HUES6 (cell line): ENCODE measurements at regions not wholly inside any gene's neighbourhood (a gene's known extent, or its start where the extent isn't known, plus 50 kb on each side); places are given as distances from the start of the nearest gene placed in this dataset.

Source experiments
- H3K27ac ChIP-seq: 2 replicates; pipeline ENCODE4 v1.7.0; 2013; ENCODE audit warnings: low read depth, mild to moderate bottlenecking, low read length, inconsistent platforms
- H3K27me3 ChIP-seq: 2 replicates; pipeline ENCODE4 v1.6.1; 2013; ENCODE audit warnings: low read length; ENCODE audit not compliant: control insufficient read depth, insufficient read depth
- H3K36me3 ChIP-seq: 2 replicates; pipeline ENCODE4 v1.6.1; 2013; ENCODE audit warnings: low read length; ENCODE audit not compliant: control insufficient read depth, insufficient read depth
- H3K4me1 ChIP-seq: 2 replicates; pipeline ENCODE4 v1.6.1; 2013; ENCODE audit warnings: low read length; ENCODE audit not compliant: control insufficient read depth, insufficient read depth
- H3K4me3 ChIP-seq: 2 replicates; pipeline ENCODE4 v1.5.1; 2013; ENCODE audit warnings: low read depth, low read length
- H3K9ac ChIP-seq: one replicate; pipeline ENCODE4 v1.6.1; 2013; ENCODE audit warnings: mild to moderate bottlenecking, low read length
- H3K9me3 ChIP-seq: 2 replicates; pipeline ENCODE4 v1.6.1; 2013; ENCODE audit warnings: low read depth, low read length; ENCODE audit not compliant: control insufficient read depth, insufficient read depth

- H3K36me3 ChIP-seq, result no peaks in the 10 kb centered on the region
- H3K27me3 ChIP-seq, result no peaks in the 10 kb centered on the region
These were observed 316.4 kb downstream of the DSEL start for GRCh38 chr18:67199993-67200617.

GRCh38 chr18:67194886-67195285, 321.6 kb downstream of the DSEL start:
- no peaks in the 10 kb centered on the region for H3K36me3 ChIP-seq
- no peaks in the 10 kb centered on the region for H3K4me1 ChIP-seq
- no peaks in the 10 kb centered on the region for H3K27me3 ChIP-seq
- no peak overlapping the region for H3K4me3 ChIP-seq
- no peak overlapping the region for H3K27ac ChIP-seq
- H3K9me3 ChIP-seq, result no peaks in the 10 kb centered on the region
- H3K9ac ChIP-seq, result no peak overlapping the region

More at GRCh38 chr18:67199993-67200617, 316.4 kb downstream of the DSEL start:
- Histone ChIP-seq H3K4me3 (no peak overlapping the region), H3K27ac (no peak overlapping the region), H3K9me3 (no peaks in the 10 kb centered on the region), H3K4me1 (no peaks in the 10 kb centered on the region; the same call in 1 of the 2 replicates), H3K9ac (no peak overlapping the region)

DNA sequence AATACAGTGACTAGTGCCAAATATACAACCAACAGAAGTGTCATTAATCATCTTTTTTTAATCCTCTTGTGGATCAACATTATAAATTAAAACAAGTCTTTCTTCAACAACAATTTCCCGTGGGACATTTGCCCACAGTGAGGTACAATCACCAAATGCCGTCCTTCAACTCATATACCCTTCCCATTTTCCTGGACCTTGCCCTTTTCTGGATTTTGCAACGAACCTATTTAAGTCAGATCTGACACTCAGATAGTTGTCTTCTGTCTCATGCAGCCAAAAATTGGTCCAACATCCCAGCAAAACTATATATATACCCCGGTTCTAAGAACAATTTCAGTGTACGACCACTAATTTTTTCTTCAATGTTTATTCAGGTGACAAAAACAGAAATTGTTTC, 324.0 kb downstream of the DSEL start:
- Histone ChIP-seq H3K27me3 (no peaks in the 10 kb centered on the region), H3K4me1 (no peaks in the 10 kb centered on the region), H3K27ac (no peak overlapping the region), H3K9ac (no peak overlapping the region), H3K36me3 (no peaks in the 10 kb centered on the region), H3K9me3 (no peaks in the 10 kb centered on the region), H3K4me3 (no peak overlapping the region)

GRCh38 chr18:67183398-67183797, 333.1 kb downstream of the DSEL start:
- no peak overlapping the region for H3K27ac ChIP-seq
- no peak overlapping the region for H3K9ac ChIP-seq
- H3K4me1 ChIP-seq, result peaks cover 6% of the 10 kb centered on the region; the same call in 1 of the 2 replicates
- no peak overlapping the region for H3K4me3 ChIP-seq
- H3K36me3 ChIP-seq, result no peaks in the 10 kb centered on the region
- H3K9me3 ChIP-seq, result no peaks in the 10 kb centered on the region
- no peaks in the 10 kb centered on the region for H3K27me3 ChIP-seq

DNA sequence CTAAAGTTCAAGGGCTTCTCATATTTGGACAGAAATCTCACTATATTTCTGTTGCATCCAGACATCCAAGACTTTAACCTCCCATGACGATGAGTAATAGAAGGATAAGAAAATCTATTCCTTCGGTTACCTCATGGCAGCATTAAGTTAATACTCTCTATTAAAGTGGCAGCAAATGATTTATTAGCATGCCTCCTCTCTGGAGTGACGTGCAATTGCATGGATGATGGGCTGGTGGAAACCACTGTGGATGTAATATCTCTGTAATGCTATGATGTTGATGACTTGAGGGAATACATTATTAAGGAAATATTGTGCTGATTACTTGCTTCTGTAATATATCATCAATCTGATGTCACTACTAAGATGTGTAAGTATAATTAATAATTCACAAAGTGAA, 336.8 kb downstream of the DSEL start:
- H3K27me3 ChIP-seq, result no peaks in the 10 kb centered on the region
- H3K9me3 ChIP-seq, result no peaks in the 10 kb centered on the region
- peaks cover 6% of the 10 kb centered on the region; the same call in 1 of the 2 replicates for H3K4me1 ChIP-seq
- no peak overlapping the region for H3K9ac ChIP-seq
- H3K36me3 ChIP-seq, result no peaks in the 10 kb centered on the region
- H3K27ac ChIP-seq, result no peak overlapping the region
- H3K4me3 ChIP-seq, result no peak overlapping the region

GRCh38 chr18:67159662-67160061, 356.9 kb downstream of the DSEL start:
- no peak overlapping the region for H3K9ac ChIP-seq
- H3K4me1 ChIP-seq, result peaks cover 13% of the 10 kb centered on the region
- H3K4me3 ChIP-seq, result no peak overlapping the region
- H3K9me3 ChIP-seq, result 0 out of 2 replicates have a peak, but pooled peaks cover 3% of the 10 kb centered on the region
- no peak overlapping the region for H3K27ac ChIP-seq
- no peaks in the 10 kb centered on the region for H3K27me3 ChIP-seq
- no peaks in the 10 kb centered on the region for H3K36me3 ChIP-seq

- Histone ChIP-seq H3K9me3 (0 out of 2 replicates have a peak, but pooled peaks cover 3% of the 10 kb centered on the region), H3K36me3 (no peaks in the 10 kb centered on the region), H3K27me3 (no peaks in the 10 kb centered on the region), H3K9ac (no peak overlapping the region), H3K4me1 (peaks cover 13% of the 10 kb centered on the region), H3K4me3 (no peak overlapping the region), H3K27ac (no peak overlapping the region)
These were observed 361.5 kb downstream of the DSEL start for GRCh38 chr18:67154979-67155378.

- no peaks in the 10 kb centered on the region for H3K9me3 ChIP-seq
- H3K27me3 ChIP-seq, result no peaks in the 10 kb centered on the region
- no peaks in the 10 kb centered on the region for H3K36me3 ChIP-seq
These were observed 365.2 kb downstream of the DSEL start for GRCh38 chr18:67151366-67151765.

DNA sequence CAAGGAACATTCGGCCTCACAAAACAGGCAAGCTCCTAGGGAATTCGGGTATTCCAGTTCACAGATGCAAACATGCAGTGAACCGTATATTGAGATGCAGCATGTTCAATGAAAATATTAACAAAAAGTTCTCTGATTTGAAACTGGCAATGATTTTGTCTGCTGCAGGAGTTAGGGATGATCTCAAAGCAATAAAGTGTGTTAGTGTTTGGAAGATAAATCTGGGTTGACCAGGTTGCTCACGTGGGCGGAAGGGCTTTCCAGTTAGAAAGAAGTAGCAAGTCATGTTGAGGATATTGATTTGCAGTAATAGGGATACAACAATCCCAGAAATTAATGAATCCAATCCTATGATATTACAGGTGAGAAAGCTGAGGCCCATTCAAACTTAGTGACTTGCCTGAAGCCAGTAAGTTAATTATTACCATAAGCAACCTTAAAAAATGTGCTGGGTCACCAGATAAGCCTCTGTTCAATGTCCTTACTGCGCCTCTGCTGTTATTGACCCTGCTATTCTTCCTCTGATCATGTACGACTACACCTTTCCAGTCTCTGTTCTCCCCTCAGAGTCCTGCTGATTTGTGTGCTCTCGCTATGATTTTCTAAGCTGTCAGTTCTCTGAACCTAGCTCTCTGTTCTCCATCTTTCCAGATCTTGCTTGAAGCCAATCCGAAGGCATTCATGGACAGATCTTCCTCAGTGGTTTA, 370.8 kb downstream of the DSEL start:
- Histone ChIP-seq H3K4me1 (no peaks in the 10 kb centered on the region), H3K9ac (no peak overlapping the region), H3K27ac (no peak overlapping the region), H3K9me3 (no peaks in the 10 kb centered on the region), H3K27me3 (no peaks in the 10 kb centered on the region), H3K4me3 (no peak overlapping the region), H3K36me3 (no peaks in the 10 kb centered on the region)

More at GRCh38 chr18:67151366-67151765, 365.2 kb downstream of the DSEL start:
- H3K4me1 ChIP-seq, result peaks cover 13% of the 10 kb centered on the region
- H3K9ac ChIP-seq, result no peak overlapping the region
- H3K27ac ChIP-seq, result no peak overlapping the region
- no peak overlapping the region for H3K4me3 ChIP-seq

- Histone ChIP-seq H3K27me3 (no peaks in the 10 kb centered on the region), H3K4me3 (no peak overlapping the region), H3K36me3 (no peaks in the 10 kb centered on the region), H3K27ac (no peak overlapping the region), H3K9ac (no peak overlapping the region), H3K9me3 (no peaks in the 10 kb centered on the region), H3K4me1 (no peaks in the 10 kb centered on the region)
These were observed 372.2 kb downstream of the DSEL start for GRCh38 chr18:67144329-67144728.

DNA sequence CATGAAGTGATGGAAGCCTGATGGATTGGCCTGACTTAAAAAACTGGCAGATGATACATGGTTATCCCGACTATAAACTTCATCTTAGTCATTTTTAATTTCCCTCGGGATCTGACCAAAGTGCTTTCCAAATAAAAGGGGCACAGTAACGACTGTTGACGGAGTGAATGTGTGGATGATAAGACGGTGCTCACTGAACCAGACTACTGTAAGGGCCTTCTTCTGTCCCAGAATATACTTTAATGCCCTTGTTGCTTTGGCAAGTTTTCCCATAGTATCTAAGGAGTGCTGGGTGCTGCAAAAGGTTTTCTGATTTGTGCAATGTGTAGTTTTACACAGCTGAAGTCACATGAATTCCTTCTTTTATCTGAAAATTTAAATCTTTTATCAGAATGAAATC, 373.5 kb downstream of the DSEL start:
- H3K4me1 ChIP-seq, result no peaks in the 10 kb centered on the region
- H3K9ac ChIP-seq, result no peak overlapping the region
- no peaks in the 10 kb centered on the region for H3K27me3 ChIP-seq
- H3K9me3 ChIP-seq, result no peaks in the 10 kb centered on the region
- H3K36me3 ChIP-seq, result no peaks in the 10 kb centered on the region
- no peak overlapping the region for H3K4me3 ChIP-seq
- no peak overlapping the region for H3K27ac ChIP-seq
